Tibial artery (tissue), 4 donors: ENCODE measurements at regions not wholly inside any gene's neighbourhood (a gene's known extent, or its start where the extent isn't known, plus 50 kb on each side); places are given as distances from the start of the nearest gene placed in this dataset.

Source experiments
- DNase-seq, 2 donors: peaks; one replicate each; pipeline ENCODE4 v3.0.0-alpha.2; 2019
- H3K27ac ChIP-seq, 2 donors: fragments of 200-600 bp; sonication (generic) in 1 of 2; 1 replicate in 1 of 2; 2 replicates in 1 of 2; pipeline ENCODE4 v1.5.1; 2018 to 2019; ENCODE audit warnings: mild to moderate bottlenecking in 1 of 2
- H3K27me3 ChIP-seq, 2 donors: fragments of 200-600 bp; sonication (generic) in 1 of 2; one replicate each; pipeline versions ENCODE4 v1.5.1 to v1.6.0; 2016 to 2019
- H3K36me3 ChIP-seq, 3 donors: fragments of 200-600 bp; sonication (generic) in 2 of 3; one replicate each; pipeline ENCODE4 v1.5.1; 2016 to 2019; ENCODE audit warnings: mild to moderate bottlenecking in 2 of 3
- H3K4me1 ChIP-seq, 4 donors: fragments of 200-600 bp; sonication (generic) in 2 of 4; 1 replicate in 3 of 4; 2 replicates in 1 of 4; pipeline ENCODE4 v1.5.1; 2016 to 2019
- H3K4me3 ChIP-seq, 2 donors: fragments of 200-600 bp; sonication (generic) in 1 of 2; 1 replicate in 1 of 2; 2 replicates in 1 of 2; pipeline ENCODE4 v1.5.1; 2018 to 2019; ENCODE audit warnings: mild to moderate bottlenecking in 2 of 2
- H3K9me3 ChIP-seq, 3 donors: fragments of 200-600 bp; sonication (generic) in 1 of 3; one replicate each; pipeline ENCODE4 v1.5.1; 2016 to 2019
- intact Hi-C: fragments of 100-400 bp; cut with DNase I; formaldehyde crosslinking; loops from one replicate; pipeline ENCODE4 v1.15.0; 2023; ENCODE audit warnings: low total_unique reads
- TF ChIP-seq, protein P1 (sequence below), 2 experiments: fragments of 200-600 bp in 1 of 2; fragments of 450-650 bp in 1 of 2; IDR thresholded peaks; one replicate each; pipeline ENCODE4 v1.5.1; 2017 to 2019; ENCODE audit warnings: antibody characterized with exemption in 2 of 2, mild to moderate bottlenecking in 1 of 2, moderate library complexity in 1 of 2

DNA sequence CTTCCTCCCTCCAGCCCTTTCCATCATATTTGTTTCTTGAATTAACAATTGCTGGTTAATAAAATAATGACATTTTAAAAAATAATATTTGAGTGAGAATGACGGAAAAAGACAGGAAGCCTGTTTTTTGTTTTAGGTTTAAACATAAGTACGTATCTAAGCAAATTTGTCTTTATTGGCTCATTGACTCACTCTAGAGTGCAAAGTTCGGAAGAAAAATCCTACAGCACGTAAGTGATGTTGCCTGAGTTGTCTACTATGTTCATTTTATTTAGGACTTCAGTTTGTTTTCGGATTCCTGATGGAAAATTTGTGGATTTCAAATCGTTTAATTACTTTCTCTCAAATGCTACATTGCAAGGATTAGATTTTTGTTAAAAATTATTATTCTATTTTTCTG lies 1435.7 kb upstream of the ADGRB3 start:
- Histone ChIP-seq H3K27me3 (no peaks in the 10 kb centered on the region), H3K4me3 (no peak overlapping the region), H3K4me1 (no peaks in the 10 kb centered on the region), H3K27ac (no peak overlapping the region), H3K9me3 (peaks cover 0 to 3% (median 0%) of the 10 kb centered on the region in 3 donors), H3K36me3 (no peaks in the 10 kb centered on the region)
- intact Hi-C loops = no loop called here
- TF ChIP-seq, protein P1, sequence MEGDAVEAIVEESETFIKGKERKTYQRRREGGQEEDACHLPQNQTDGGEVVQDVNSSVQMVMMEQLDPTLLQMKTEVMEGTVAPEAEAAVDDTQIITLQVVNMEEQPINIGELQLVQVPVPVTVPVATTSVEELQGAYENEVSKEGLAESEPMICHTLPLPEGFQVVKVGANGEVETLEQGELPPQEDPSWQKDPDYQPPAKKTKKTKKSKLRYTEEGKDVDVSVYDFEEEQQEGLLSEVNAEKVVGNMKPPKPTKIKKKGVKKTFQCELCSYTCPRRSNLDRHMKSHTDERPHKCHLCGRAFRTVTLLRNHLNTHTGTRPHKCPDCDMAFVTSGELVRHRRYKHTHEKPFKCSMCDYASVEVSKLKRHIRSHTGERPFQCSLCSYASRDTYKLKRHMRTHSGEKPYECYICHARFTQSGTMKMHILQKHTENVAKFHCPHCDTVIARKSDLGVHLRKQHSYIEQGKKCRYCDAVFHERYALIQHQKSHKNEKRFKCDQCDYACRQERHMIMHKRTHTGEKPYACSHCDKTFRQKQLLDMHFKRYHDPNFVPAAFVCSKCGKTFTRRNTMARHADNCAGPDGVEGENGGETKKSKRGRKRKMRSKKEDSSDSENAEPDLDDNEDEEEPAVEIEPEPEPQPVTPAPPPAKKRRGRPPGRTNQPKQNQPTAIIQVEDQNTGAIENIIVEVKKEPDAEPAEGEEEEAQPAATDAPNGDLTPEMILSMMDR (IDR thresholded peaks at IDR 0.05) = no peak
- DNase-seq = no peak

DNA sequence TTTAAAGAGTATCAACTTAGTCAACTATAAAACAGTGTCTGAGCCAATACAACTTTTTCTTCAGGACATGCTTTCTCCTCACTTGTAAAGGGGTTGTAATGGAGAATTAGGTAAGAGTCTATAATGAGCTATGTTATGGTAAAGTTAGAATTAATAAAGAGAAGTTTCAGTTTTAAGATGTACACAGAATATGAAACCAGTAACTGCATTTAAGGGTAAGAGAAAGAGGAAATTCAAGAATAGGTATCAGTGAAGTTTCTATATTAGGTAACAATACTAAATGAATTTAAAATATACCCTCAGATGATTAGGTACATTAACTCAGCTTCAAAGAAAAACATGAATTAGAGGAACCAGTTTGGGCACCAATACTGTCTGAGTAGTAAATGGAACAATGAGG lies 1444.3 kb upstream of the ADGRB3 start:
- peaks cover 0 to 7% (median 0%) of the 10 kb centered on the region in 3 donors for H3K9me3 ChIP-seq
- H3K4me1 ChIP-seq = no peaks in the 10 kb centered on the region
- no peaks in the 10 kb centered on the region for H3K27me3 ChIP-seq
- H3K27ac ChIP-seq = no peak overlapping the region
- DNase-seq = no peak
- no peaks in the 10 kb centered on the region for H3K36me3 ChIP-seq
- TF ChIP-seq, protein P1 (IDR thresholded peaks at IDR 0.05) = no peak
- intact Hi-C loops = no loop called here
- no peak overlapping the region for H3K4me3 ChIP-seq

DNA sequence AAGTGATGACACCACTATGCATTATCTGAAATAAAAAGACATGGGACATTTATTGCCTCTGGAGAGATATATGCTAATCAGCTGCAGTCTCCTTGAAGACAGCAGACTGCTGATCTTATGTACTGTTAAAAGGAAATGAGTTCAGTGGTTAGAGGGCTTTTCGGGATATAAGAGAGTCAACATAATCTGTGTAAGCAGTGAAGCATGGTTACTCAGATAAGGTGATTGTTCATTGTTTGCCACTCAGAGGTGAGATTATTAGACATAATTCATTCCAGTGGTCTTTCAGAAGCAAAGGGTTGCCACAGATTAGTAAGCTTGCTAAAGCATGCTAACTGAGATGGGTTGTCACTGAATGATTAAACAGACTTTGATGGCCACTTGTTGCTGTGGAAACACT lies 1450.7 kb upstream of the ADGRB3 start:
- DNase-seq = no peak
- intact Hi-C loops = no loop called here

DNA sequence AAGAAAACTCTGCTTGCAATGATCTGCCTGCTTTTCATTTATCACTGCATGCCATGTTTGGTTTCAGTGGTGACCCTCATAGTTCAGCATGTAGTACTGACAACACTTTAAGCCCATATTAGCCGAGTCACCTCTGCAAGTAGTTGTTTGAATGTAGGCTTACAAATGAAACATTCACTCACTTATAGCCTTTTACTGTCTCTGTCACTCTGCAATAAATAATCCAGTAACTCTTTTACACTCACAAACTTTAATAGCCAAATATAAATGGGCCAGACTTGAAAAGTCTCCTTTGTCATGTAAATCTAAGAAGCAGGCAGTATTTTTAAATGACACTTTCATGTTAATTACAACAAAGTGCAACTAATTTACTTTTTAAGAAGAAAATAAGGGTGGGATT lies 1460.0 kb upstream of the ADGRB3 start:
- TF ChIP-seq, protein P1 (IDR thresholded peaks at IDR 0.05) = no peak
- Histone ChIP-seq H3K4me1 (no peaks in the 10 kb centered on the region), H3K4me3 (no peak overlapping the region), H3K9me3 (no peaks in the 10 kb centered on the region), H3K27ac (no peak overlapping the region), H3K27me3 (no peaks in the 10 kb centered on the region), H3K36me3 (no peaks in the 10 kb centered on the region)
- DNase-seq = no peak
- intact Hi-C loops = no loop called here

More for the DNA sequence above, 1450.7 kb upstream of the ADGRB3 start:
- Histone ChIP-seq H3K27ac (no peak overlapping the region), H3K4me1 (no peaks in the 10 kb centered on the region), H3K27me3 (no peaks in the 10 kb centered on the region), H3K9me3 (no peaks in the 10 kb centered on the region), H3K4me3 (no peak overlapping the region), H3K36me3 (no peaks in the 10 kb centered on the region)
- TF ChIP-seq, protein P1 (IDR thresholded peaks at IDR 0.05) = no peak

DNA sequence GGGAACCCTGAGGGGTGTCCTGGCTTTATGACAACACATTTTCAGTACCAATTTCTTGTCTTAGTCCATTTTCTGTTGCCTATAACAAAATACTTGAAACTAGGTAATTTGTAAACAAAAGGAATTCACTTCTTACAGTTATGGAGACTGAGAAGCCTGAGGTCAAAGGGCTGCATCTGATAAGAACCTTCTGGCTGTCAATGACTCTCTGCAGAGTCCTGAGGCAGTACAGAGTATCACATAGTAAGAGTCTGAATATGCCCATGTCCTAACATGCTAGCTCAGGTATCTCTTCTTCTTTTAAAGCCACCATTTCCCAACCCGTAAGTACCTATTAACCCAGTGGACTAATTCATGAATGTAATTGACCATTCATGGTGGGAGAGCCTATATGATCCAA lies 1458.6 kb upstream of the EYS start:
- no peak for DNase-seq
- TF ChIP-seq, protein P1 (IDR thresholded peaks at IDR 0.05) = no peak

DNA sequence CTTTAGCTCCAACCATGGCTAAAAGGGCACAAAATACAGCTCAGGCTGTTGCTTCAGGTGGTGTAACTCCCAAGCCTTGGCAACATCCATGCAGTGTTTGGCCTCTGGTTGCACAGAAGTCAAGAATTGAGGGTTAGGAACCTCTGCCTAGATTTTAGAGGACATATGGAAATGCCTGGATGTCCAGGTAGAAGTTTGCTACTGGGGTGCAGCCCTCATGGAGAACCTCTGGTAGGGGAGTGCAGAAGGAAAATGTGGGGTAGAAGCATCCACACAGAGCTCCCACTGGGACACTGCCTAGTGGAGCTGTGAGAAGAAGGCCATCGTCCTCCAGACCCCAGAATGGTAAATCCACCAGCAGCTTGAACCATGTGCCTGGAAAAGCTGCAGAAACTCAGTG lies 1453.8 kb upstream of the EYS start:
- TF ChIP-seq, protein P1 (IDR thresholded peaks at IDR 0.05) = no peak
- intact Hi-C loops = no loop called here
- Histone ChIP-seq H3K4me1 (no peaks in the 10 kb centered on the region), H3K27me3 (no peaks in the 10 kb centered on the region), H3K27ac (no peak overlapping the region), H3K36me3 (no peaks in the 10 kb centered on the region), H3K4me3 (no peak overlapping the region), H3K9me3 (peaks cover 0 to 4% (median 0%) of the 10 kb centered on the region in 3 donors)
- no peak for DNase-seq

More for the DNA sequence above, 1458.6 kb upstream of the EYS start:
- intact Hi-C loops = no loop called here
- Histone ChIP-seq H3K9me3 (peaks cover 0 to 4% (median 0%) of the 10 kb centered on the region in 3 donors), H3K36me3 (no peaks in the 10 kb centered on the region), H3K27ac (no peak overlapping the region), H3K27me3 (no peaks in the 10 kb centered on the region), H3K4me1 (no peaks in the 10 kb centered on the region), H3K4me3 (no peak overlapping the region)
